SK-N-MC (cell line): ENCODE measurements at regions not wholly inside any gene's neighbourhood (a gene's known extent, or its start where the extent isn't known, plus 50 kb on each side); places are given as distances from the start of the nearest gene placed in this dataset.

Experiments
- EZH2 ChIP-seq: fragments of 200-600 bp; sonication (generic); IDR thresholded peaks from one replicate; pipeline ENCODE4 v1.6.1; 2017; ENCODE audit warnings: antibody characterized with exemption
- POLR2AphosphoS5 ChIP-seq: IDR thresholded peaks from 2 replicates; pipeline ENCODE4 v1.6.1; 2012; ENCODE audit warnings: mild to moderate bottlenecking, low read depth, low read length, borderline replicate concordance

DNA sequence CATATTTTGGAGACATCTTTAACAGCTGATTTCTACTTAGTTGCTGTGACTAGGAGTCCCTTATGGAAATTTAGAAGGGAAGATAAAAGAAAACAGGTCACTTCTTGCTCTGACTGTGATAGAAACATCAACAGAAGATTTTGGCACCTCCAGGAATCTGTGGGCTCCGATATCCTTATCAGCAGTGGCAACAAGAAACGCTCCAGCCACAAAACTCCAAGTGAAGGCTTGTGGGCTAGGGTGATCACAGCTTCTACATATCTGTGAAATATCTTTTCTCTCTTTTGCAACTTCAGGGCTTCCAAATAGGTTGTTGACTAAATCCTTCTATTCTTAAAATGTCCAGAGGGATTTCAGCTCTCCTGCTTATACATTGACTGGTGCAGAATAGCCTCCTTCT lies 1625.5 kb upstream of the CDH6 start:
- no peak for TF ChIP-seq EZH2
- TF ChIP-seq POLR2AphosphoS5 = no peak
